ENCODE measurements at regions not wholly inside any gene's neighbourhood (a gene's known extent, or its start where the extent isn't known, plus 50 kb on each side); places are given as distances from the start of the nearest gene placed in this dataset.

- Histone ChIP-seq H3K36me3 (ENCODE audit: insufficient read depth, low read length) (no peaks in the 10 kb centered on the region), H2AFZ (ENCODE audit: low read length) (no peak overlapping the region), H3K27ac (ENCODE audit: low read depth, low read length, poor library complexity, severe bottlenecking) (no peak overlapping the region), H3K9me3 (ENCODE audit: low read length) (no peaks in the 10 kb centered on the region), H3K79me2 (ENCODE audit: insufficient read depth, low read depth, low read length) (no peaks in the 10 kb centered on the region), H3K4me2 (ENCODE audit: low read length) (no peak overlapping the region), H3K4me3 (ENCODE audit: low read depth, low read length, poor library complexity, severe bottlenecking) (no peak overlapping the region), H4K20me1 (ENCODE audit: insufficient read depth, low read length) (no peaks in the 10 kb centered on the region), H3K4me1 (ENCODE audit: insufficient read depth, low read length, poor library complexity, severe bottlenecking) (no peaks in the 10 kb centered on the region), H3K9me2 (ENCODE audit: insufficient read depth, low read length) (no peaks in the 10 kb centered on the region)
- DNase-seq (ENCODE audit: low spot score): no peak
- CTCF ChIA-PET (ENCODE audit: unreplicated experiment): no interaction called here
- POLR2A ChIA-PET: no interaction called here
- TF ChIP-seq CTCF (conservative IDR thresholded peaks at IDR 0.05; ENCODE audit: low read length): no peak
- no peak for TF ChIP-seq EZH2phosphoT487 (IDR thresholded peaks at IDR 0.05; ENCODE audit: borderline replicate concordance, low read depth, low read length)
- BruUV-seq (replicated peaks): no TSS peak
- intact Hi-C loops (cut with micrococcal nuclease; ENCODE audit: unreplicated experiment): no loop called here
These were observed 1254.9 kb upstream of the TMEM132C start for GRCh38 chr12:127012109-127012508.

GRCh38 chr12:127013197-127013596 lies 1253.8 kb upstream of the TMEM132C start:
- Histone ChIP-seq H3K4me3 (ENCODE audit: low read depth, low read length, poor library complexity, severe bottlenecking) (no peak overlapping the region), H3K27ac (ENCODE audit: low read depth, low read length, poor library complexity, severe bottlenecking) (no peak overlapping the region), H4K20me1 (ENCODE audit: insufficient read depth, low read length) (no peaks in the 10 kb centered on the region), H3K79me2 (ENCODE audit: insufficient read depth, low read depth, low read length) (no peaks in the 10 kb centered on the region), H3K4me2 (ENCODE audit: low read length) (no peak overlapping the region), H3K36me3 (ENCODE audit: insufficient read depth, low read length) (no peaks in the 10 kb centered on the region), H3K9me3 (ENCODE audit: low read length) (no peaks in the 10 kb centered on the region), H2AFZ (ENCODE audit: low read length) (no peak overlapping the region), H3K4me1 (ENCODE audit: insufficient read depth, low read length, poor library complexity, severe bottlenecking) (no peaks in the 10 kb centered on the region), H3K9me2 (ENCODE audit: insufficient read depth, low read length) (no peaks in the 10 kb centered on the region)
- intact Hi-C loops (cut with micrococcal nuclease; ENCODE audit: unreplicated experiment): no loop called here
- POLR2A ChIA-PET: no interaction called here
- CTCF ChIA-PET (ENCODE audit: unreplicated experiment): interaction anchor here (0.6 kb wide), 1 partner anchor 1111 kb away, joined by 3 read pairs; no protein-coding TSS in a partner anchor
- DNase-seq (ENCODE audit: low spot score): no peak
- TF ChIP-seq CTCF (conservative IDR thresholded peaks at IDR 0.05; ENCODE audit: low read length) (no peak), EZH2phosphoT487 (IDR thresholded peaks at IDR 0.05; ENCODE audit: borderline replicate concordance, low read depth, low read length) (no peak)
- no TSS peak for BruUV-seq (replicated peaks)

GRCh38 chr12:127014079-127014478 lies 1252.9 kb upstream of the TMEM132C start:
- intact Hi-C loops (cut with micrococcal nuclease; ENCODE audit: unreplicated experiment): no loop called here

More at GRCh38 chr12:127014079-127014478, 1252.9 kb upstream of the TMEM132C start:
- TF ChIP-seq CTCF (conservative IDR thresholded peaks at IDR 0.05; ENCODE audit: low read length) (no peak), EZH2phosphoT487 (IDR thresholded peaks at IDR 0.05; ENCODE audit: borderline replicate concordance, low read depth, low read length) (no peak)
- Histone ChIP-seq H3K79me2 (ENCODE audit: insufficient read depth, low read depth, low read length) (no peaks in the 10 kb centered on the region), H3K4me2 (ENCODE audit: low read length) (no peak overlapping the region), H3K27ac (ENCODE audit: low read depth, low read length, poor library complexity, severe bottlenecking) (no peak overlapping the region), H3K4me3 (ENCODE audit: low read depth, low read length, poor library complexity, severe bottlenecking) (no peak overlapping the region), H3K36me3 (ENCODE audit: insufficient read depth, low read length) (no peaks in the 10 kb centered on the region), H4K20me1 (ENCODE audit: insufficient read depth, low read length) (no peaks in the 10 kb centered on the region), H3K9me3 (ENCODE audit: low read length) (no peaks in the 10 kb centered on the region), H3K9me2 (ENCODE audit: insufficient read depth, low read length) (no peaks in the 10 kb centered on the region), H2AFZ (ENCODE audit: low read length) (no peak overlapping the region), H3K4me1 (ENCODE audit: insufficient read depth, low read length, poor library complexity, severe bottlenecking) (no peaks in the 10 kb centered on the region)
- no TSS peak for BruUV-seq (replicated peaks)
- ChIA-PET POLR2A (no interaction called here), CTCF (ENCODE audit: unreplicated experiment) (interaction anchor here (0.6 kb wide), 1 partner anchor 1110 kb away, joined by 3 read pairs; no protein-coding TSS in a partner anchor)
- no peak for DNase-seq (ENCODE audit: low spot score)
